ENCODE measurements at regions not wholly inside any gene's neighbourhood (a gene's known extent, or its start where the extent isn't known, plus 50 kb on each side); places are given as distances from the start of the nearest gene placed in this dataset.

DNA sequence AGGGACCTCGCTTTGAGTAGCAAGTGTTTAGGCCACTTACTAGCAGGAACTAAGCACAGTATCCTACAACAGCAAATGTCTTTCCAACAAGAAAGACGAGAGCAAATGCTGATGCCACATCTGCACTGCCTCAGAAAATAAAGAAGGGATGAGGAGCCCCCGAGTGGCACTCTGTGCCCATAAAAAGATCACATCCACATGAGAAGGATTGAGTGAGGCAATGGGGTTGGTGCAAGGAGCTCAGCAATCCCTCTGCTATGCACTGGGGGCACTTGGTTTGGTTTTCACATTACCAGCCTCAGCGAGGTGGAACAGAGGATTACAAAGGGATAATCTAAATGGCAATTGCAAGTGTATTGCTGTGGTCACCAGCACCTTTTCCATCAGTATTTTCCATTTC is 252.8 kb upstream of the SLC7A11 start:
- H3K4me1 ChIP-seq (ENCODE audit: control insufficient read depth in 1 of 2, low read depth in 2 of 2), result no peaks in the 10 kb centered on the region
- H3K27me3 ChIP-seq (replicated peaks; ENCODE audit: insufficient read depth), result no peaks in the 10 kb centered on the region
- no peak overlapping the region for H3K27ac ChIP-seq
- DNase-seq (ENCODE audit: low spot score), result no peak
- TF ChIP-seq, protein P1, sequence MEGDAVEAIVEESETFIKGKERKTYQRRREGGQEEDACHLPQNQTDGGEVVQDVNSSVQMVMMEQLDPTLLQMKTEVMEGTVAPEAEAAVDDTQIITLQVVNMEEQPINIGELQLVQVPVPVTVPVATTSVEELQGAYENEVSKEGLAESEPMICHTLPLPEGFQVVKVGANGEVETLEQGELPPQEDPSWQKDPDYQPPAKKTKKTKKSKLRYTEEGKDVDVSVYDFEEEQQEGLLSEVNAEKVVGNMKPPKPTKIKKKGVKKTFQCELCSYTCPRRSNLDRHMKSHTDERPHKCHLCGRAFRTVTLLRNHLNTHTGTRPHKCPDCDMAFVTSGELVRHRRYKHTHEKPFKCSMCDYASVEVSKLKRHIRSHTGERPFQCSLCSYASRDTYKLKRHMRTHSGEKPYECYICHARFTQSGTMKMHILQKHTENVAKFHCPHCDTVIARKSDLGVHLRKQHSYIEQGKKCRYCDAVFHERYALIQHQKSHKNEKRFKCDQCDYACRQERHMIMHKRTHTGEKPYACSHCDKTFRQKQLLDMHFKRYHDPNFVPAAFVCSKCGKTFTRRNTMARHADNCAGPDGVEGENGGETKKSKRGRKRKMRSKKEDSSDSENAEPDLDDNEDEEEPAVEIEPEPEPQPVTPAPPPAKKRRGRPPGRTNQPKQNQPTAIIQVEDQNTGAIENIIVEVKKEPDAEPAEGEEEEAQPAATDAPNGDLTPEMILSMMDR (IDR thresholded peaks at IDR 0.05), result no peak
- H3K9me3 ChIP-seq, result peaks cover 12% of the 10 kb centered on the region
- H3K4me3 ChIP-seq, result no peak overlapping the region
- no peaks in the 10 kb centered on the region for H3K36me3 ChIP-seq
- ATAC-seq (ENCODE audit: insufficient number of reproducible peaks, low FRiP score, low read depth), result no peak

DNA sequence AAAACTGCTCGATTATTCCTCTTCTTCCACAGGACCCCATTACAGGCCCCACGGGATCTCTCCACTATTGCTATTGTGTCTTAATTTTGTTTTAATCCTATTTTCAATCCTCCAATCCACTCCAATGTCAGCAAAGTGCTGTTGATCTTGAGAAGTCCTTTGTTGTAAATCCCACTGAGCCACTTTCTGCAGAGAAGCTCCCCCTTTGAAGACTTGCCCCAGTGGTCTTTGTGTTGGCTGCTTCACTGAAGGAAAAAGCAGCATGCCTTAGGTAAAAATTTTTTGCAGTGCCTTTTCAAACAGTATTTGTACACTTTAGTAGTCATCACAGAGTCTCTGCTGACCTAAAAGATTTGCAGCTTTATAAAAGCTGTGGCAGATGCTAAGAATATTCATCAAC is 252.0 kb upstream of the SLC7A11 start:
- no peak for ATAC-seq (ENCODE audit: insufficient number of reproducible peaks, low FRiP score, low read depth)
- Histone ChIP-seq H3K27me3 (replicated peaks; ENCODE audit: insufficient read depth) (no peaks in the 10 kb centered on the region), H3K4me3 (no peak overlapping the region), H3K27ac (no peak overlapping the region), H3K4me1 (ENCODE audit: control insufficient read depth in 1 of 2, low read depth in 2 of 2) (no peaks in the 10 kb centered on the region), H3K9me3 (peaks cover 4% of the 10 kb centered on the region), H3K36me3 (no peaks in the 10 kb centered on the region)
- TF ChIP-seq, protein P1 (IDR thresholded peaks at IDR 0.05), result no peak
- no peak for DNase-seq (ENCODE audit: low spot score)

DNA sequence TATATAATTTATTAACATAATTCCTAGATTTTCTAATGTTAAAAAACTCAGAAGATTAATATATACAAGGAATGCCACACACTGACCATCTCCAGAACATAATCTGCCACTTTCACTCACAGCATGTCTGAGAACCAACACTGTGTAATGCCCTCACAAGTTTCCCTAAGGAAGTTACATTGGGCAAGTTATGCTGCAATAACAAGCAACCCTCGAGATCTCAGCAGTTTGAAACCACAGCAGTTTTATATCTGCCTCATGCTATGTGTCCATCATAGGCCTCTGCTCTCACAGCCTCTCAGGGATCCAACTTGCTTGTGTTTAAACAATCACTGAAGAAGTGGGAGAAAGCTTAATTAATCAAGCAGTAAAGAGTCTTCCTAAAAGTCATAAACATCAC is 250.0 kb upstream of the SLC7A11 start:
- ATAC-seq (ENCODE audit: insufficient number of reproducible peaks, low FRiP score, low read depth), result no peak
- TF ChIP-seq, protein P1 (IDR thresholded peaks at IDR 0.05), result no peak

DNA sequence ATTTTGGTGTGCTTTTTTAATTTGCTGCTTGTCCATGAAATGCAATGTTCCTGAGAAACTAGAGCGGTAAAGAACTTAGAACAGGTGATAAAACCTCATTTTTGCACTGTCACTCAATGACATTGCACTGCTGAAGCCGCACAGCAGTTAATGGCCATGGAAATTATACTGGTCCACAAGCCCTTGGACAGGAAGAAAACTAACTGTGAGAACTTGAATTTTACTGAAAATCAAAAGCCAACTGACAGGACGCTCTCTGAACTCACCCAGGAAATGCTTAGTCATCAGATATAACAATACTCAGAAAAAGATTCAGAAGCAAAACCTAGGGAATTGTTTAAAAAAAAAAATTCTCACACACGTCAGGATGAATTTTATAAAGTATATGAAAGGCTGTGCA is 246.4 kb upstream of the SLC7A11 start:
- Histone ChIP-seq H3K9me3 (no peaks in the 10 kb centered on the region), H3K4me3 (no peak overlapping the region), H3K4me1 (ENCODE audit: control insufficient read depth in 1 of 2, low read depth in 2 of 2) (no peaks in the 10 kb centered on the region), H3K27me3 (replicated peaks; ENCODE audit: insufficient read depth) (no peaks in the 10 kb centered on the region), H3K36me3 (no peaks in the 10 kb centered on the region), H3K27ac (no peak overlapping the region)
- DNase-seq (ENCODE audit: low spot score) (no peak), ATAC-seq (ENCODE audit: insufficient number of reproducible peaks, low FRiP score, low read depth) (no peak)
- TF ChIP-seq, protein P1 (IDR thresholded peaks at IDR 0.05), result no peak

More for the DNA sequence above, 250.0 kb upstream of the SLC7A11 start:
- Histone ChIP-seq H3K4me3 (no peak overlapping the region), H3K27me3 (replicated peaks; ENCODE audit: insufficient read depth) (no peaks in the 10 kb centered on the region), H3K36me3 (no peaks in the 10 kb centered on the region), H3K9me3 (no peaks in the 10 kb centered on the region), H3K4me1 (ENCODE audit: control insufficient read depth in 1 of 2, low read depth in 2 of 2) (no peaks in the 10 kb centered on the region), H3K27ac (no peak overlapping the region)
- no peak for DNase-seq (ENCODE audit: low spot score)

DNA sequence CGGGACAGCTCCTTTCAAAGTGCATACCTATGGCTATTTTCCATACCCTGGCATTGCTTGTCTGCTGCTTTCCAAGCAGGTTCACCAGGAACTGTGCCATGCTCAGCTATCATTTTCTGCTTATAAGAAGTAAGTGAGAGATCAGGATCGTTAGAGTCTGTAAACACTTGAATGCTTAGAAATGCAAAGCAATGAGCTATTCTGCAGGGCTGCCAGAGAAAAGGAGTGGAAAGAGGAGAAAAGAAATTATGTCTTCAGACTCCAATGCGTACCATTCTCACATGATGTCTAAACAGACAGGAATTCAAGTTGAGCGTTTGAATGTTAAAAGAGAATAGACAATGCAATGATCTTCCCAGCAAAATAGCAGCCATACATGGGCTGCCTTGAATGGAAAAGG is 245.5 kb upstream of the SLC7A11 start:
- TF ChIP-seq, protein P1 (IDR thresholded peaks at IDR 0.05), result no peak
- H3K4me3 ChIP-seq, result no peak overlapping the region
- no peaks in the 10 kb centered on the region for H3K27me3 ChIP-seq (replicated peaks; ENCODE audit: insufficient read depth)
- no peaks in the 10 kb centered on the region for H3K4me1 ChIP-seq (ENCODE audit: control insufficient read depth in 1 of 2, low read depth in 2 of 2)
- no peaks in the 10 kb centered on the region for H3K36me3 ChIP-seq
- H3K9me3 ChIP-seq, result no peaks in the 10 kb centered on the region
- H3K27ac ChIP-seq, result no peak overlapping the region
- ATAC-seq (ENCODE audit: insufficient number of reproducible peaks, low FRiP score, low read depth), result no peak
- no peak for DNase-seq (ENCODE audit: low spot score)
